Stomach (tissue), 4 donors: ENCODE measurements at regions not wholly inside any gene's neighbourhood (a gene's known extent, or its start where the extent isn't known, plus 50 kb on each side); places are given as distances from the start of the nearest gene placed in this dataset.

Experiments
- CTCF ChIP-seq, 7 experiments: fragments of 450-650 bp in 4 of 7; fragments of 200-600 bp in 3 of 7; sonication (generic) in 3 of 7; IDR thresholded peaks; one replicate each; pipeline ENCODE4 v1.5.1; 2016 to 2019; ENCODE audit warnings: antibody characterized with exemption in 7 of 7, control low read depth in 2 of 7, mild to moderate bottlenecking in 1 of 7
- POLR2A ChIP-seq, 4 donors: fragments of 450-650 bp; IDR thresholded peaks; one replicate each; pipeline ENCODE4 v1.6.1; 2016; ENCODE audit warnings: antibody characterized with exemption in 4 of 4, control low read depth in 2 of 4, mild to moderate bottlenecking in 1 of 4, moderate library complexity in 1 of 4
- POLR2AphosphoS5 ChIP-seq, 3 donors: sonication (generic); formaldehyde crosslinking; IDR thresholded peaks; one replicate each; pipeline ENCODE4 v1.6.1; 2016; ENCODE audit warnings: antibody characterized with exemption in 3 of 3

GRCh38 chr10:8656261-8656660 is 601.8 kb downstream of the GATA3 start:
- TF ChIP-seq CTCF (IDR thresholded peaks at IDR 0.05) (no peak), POLR2AphosphoS5 (IDR thresholded peaks at IDR 0.05) (no peak), POLR2A (IDR thresholded peaks at IDR 0.05) (no peak)
